K562 (cell line): ENCODE measurements at regions not wholly inside any gene's neighbourhood (a gene's known extent, or its start where the extent isn't known, plus 50 kb on each side); places are given as distances from the start of the nearest gene placed in this dataset.

Experiments
- ATAC-seq: fragments of 200-7000 bp; cut with Tn5 transposase; 3 replicates; pipeline ENCODE4 v1.9.1; 2020; ENCODE audit warnings: moderate library complexity
- BruUV-seq: library from RNA; stranded (reverse); fragments of 400-500 nt; replicated peaks from 2 replicates; lab custom pipeline; 2021; lab: Mats Ljungman, UMichigan
- CTCF ChIA-PET: fragments of 300-600 bp; formaldehyde crosslinking; extraction: SDS; loops from one replicate; lab custom pipeline; 2021; ENCODE audit warnings: low intra/inter-chr PET ratio; lab: Yijun Ruan, JAX
- POLR2A ChIA-PET: fragments of 300-600, 350-650 bp; sonication (Branson Sonifier 250); formaldehyde crosslinking; extraction: SDS; loops from one replicate; lab custom pipeline; 2021; ENCODE audit warnings: antibody characterized with exemption, inconsistent platforms; lab: Yijun Ruan, JAX
- DNase-seq, 4 experiments: peaks; one replicate each; pipeline versions ENCODE4 v3.0.0 to v3.0.0-alpha.2; 2011 to 2018; ENCODE audit warnings: low spot score in 3 of 4, mixed read lengths in 3 of 4; ENCODE audit errors: extremely low read depth in 1 of 4
- FAIRE-seq: peaks from 2 replicates; lab custom pipeline; 2011; peaks lifted over from hg19 to GRCh38; lab: Jason Lieb, UNC
- H2AFZ ChIP-seq: 2 replicates; pipeline ENCODE4 v1.6.0; 2011; ENCODE audit warnings: low read depth, low read length, control low read depth, inconsistent platforms
- H3K27ac ChIP-seq: fragments of 200-600 bp; 3 replicates; pipeline ENCODE4 v1.8.0; 2011; ENCODE audit warnings: low read depth, mild to moderate bottlenecking, control low read depth, inconsistent platforms, low read length, moderate library complexity, mixed read lengths; ENCODE audit errors: extremely low read depth
- H3K27me3 ChIP-seq, 2 experiments: fragments of 300-600 bp in 1 of 2; 2 replicates in 1 of 2; 3 replicates in 1 of 2; pipeline versions ENCODE4 v1.6.0 to v1.8.0; 2011; ENCODE audit warnings: inconsistent platforms in 2 of 2, low read length in 2 of 2, mild to moderate bottlenecking in 1 of 2, mixed read lengths in 1 of 2, moderate library complexity in 1 of 2; ENCODE audit not compliant: control insufficient read depth in 2 of 2, insufficient read depth in 2 of 2
- H3K36me3 ChIP-seq: fragments of 300-600 bp; 3 replicates; pipeline ENCODE4 v1.8.0; 2011; ENCODE audit warnings: mild to moderate bottlenecking, low read length, inconsistent platforms; ENCODE audit not compliant: control insufficient read depth, insufficient read depth
- H3K4me1 ChIP-seq, 2 experiments: fragments of 200-600 bp in 1 of 2; replicated peaks in 1 of 2; 2 replicates in 1 of 2; 3 replicates in 1 of 2; pipeline versions ENCODE4 v1.5.1 to v1.8.0; 2011; ENCODE audit warnings: inconsistent platforms in 2 of 2, low read length in 2 of 2, mild to moderate bottlenecking in 1 of 2, mixed read lengths in 1 of 2, moderate library complexity in 1 of 2; ENCODE audit not compliant: control insufficient read depth in 2 of 2, insufficient read depth in 2 of 2
- H3K4me2 ChIP-seq: 2 replicates; pipeline ENCODE4 v1.6.1; 2011; ENCODE audit warnings: low read length, control low read depth, inconsistent platforms, mixed read lengths; ENCODE audit not compliant: insufficient read depth
- H3K4me3 ChIP-seq: fragments of 200-600 bp; sonication (generic), shearing (Covaris generic); 2 replicates; pipeline ENCODE4 v1.5.1; 2016; ENCODE audit warnings: control low read depth, inconsistent platforms
- H3K79me2 ChIP-seq: fragments of 200-600 bp; 3 replicates; pipeline ENCODE4 v1.8.0; 2011; ENCODE audit warnings: low read length, inconsistent platforms; ENCODE audit not compliant: control insufficient read depth, insufficient read depth
- H3K9ac ChIP-seq, 2 experiments: 2 replicates each; pipeline versions ENCODE4 v1.6.0 to v1.6.1; 2011; ENCODE audit warnings: low read depth in 2 of 2, low read length in 2 of 2, control low read depth in 1 of 2, inconsistent platforms in 1 of 2, mild to moderate bottlenecking in 1 of 2, mixed read lengths in 1 of 2; ENCODE audit not compliant: insufficient read depth in 1 of 2
- H3K9me1 ChIP-seq: one replicate; pipeline ENCODE4 v1.6.0; 2011; ENCODE audit warnings: inconsistent platforms, mild to moderate bottlenecking, low read length, moderate library complexity; ENCODE audit not compliant: control insufficient read depth, insufficient read depth
- H3K9me3 ChIP-seq: replicated peaks from 2 replicates; pipeline ENCODE4 v1.5.1; 2011; ENCODE audit warnings: low read depth, low read length, inconsistent platforms; ENCODE audit not compliant: control insufficient read depth, insufficient read depth
- H4K20me1 ChIP-seq: replicated peaks from 2 replicates; pipeline ENCODE4 v1.6.1; 2011; ENCODE audit warnings: low read length, inconsistent platforms, mixed read lengths; ENCODE audit not compliant: control insufficient read depth, insufficient read depth
- GATA2 ChIP-seq: sonication (generic); formaldehyde crosslinking; IDR thresholded peaks from 2 replicates; pipeline ENCODE4 v1.4.0; 2020; ENCODE audit warnings: mild to moderate bottlenecking, missing genetic modification reagents
- HDAC1 ChIP-seq, 2 experiments: fragments of 450-650 bp; IDR thresholded peaks; 2 replicates each; pipeline ENCODE4 v1.6.1; 2016 to 2017; ENCODE audit warnings: inconsistent platforms in 1 of 2, mild to moderate bottlenecking in 1 of 2, moderate library complexity in 1 of 2
- HDAC2 ChIP-seq: fragments of 450-650 bp; IDR thresholded peaks from 2 replicates; pipeline ENCODE4 v1.6.1; 2016; ENCODE audit warnings: mild to moderate bottlenecking
- JUNB ChIP-seq: fragments of 450-650 bp; formaldehyde crosslinking; conservative IDR thresholded peaks from 2 replicates; pipeline ENCODE4 v1.4.0; 2020; ENCODE audit warnings: mild to moderate bottlenecking
- NR2C1 ChIP-seq, 2 experiments: fragments of 450-650 bp; IDR thresholded peaks; 2 replicates each; pipeline ENCODE4 v1.6.1; 2017; ENCODE audit warnings: mild to moderate bottlenecking in 2 of 2, antibody characterized with exemption in 1 of 2, inconsistent platforms in 1 of 2, missing compliant biosample characterization in 1 of 2, missing genetic modification characterization in 1 of 2
- OTX1 ChIP-seq: fragments of 450-650 bp; formaldehyde crosslinking; IDR thresholded peaks from 2 replicates; pipeline ENCODE4 v1.4.0; 2022; ENCODE audit warnings: mild to moderate bottlenecking
- PCBP1 ChIP-seq: fragments of 200-400 bp; formaldehyde crosslinking; IDR thresholded peaks from 2 replicates; pipeline ENCODE4 v1.6.1; 2018; ENCODE audit warnings: mild to moderate bottlenecking, low read depth, low read length; ENCODE audit not compliant: poor library complexity, severe bottlenecking
- SFPQ ChIP-seq: fragments of 200-400 bp; formaldehyde crosslinking; IDR thresholded peaks from 2 replicates; pipeline ENCODE4 v1.6.1; 2017; ENCODE audit warnings: mild to moderate bottlenecking, low read depth, low read length, moderate library complexity
- SOX6 ChIP-seq: fragments of 450-650 bp; IDR thresholded peaks from 2 replicates; pipeline ENCODE4 v1.6.1; 2014; ENCODE audit warnings: mild to moderate bottlenecking
- THRA ChIP-seq: fragments of 450-650 bp; IDR thresholded peaks from 2 replicates; pipeline ENCODE4 v1.6.1; 2017; ENCODE audit warnings: mild to moderate bottlenecking, moderate library complexity
- ZNF140 ChIP-seq: fragments of 250-450 bp; sonication (Bioruptor Pico); IDR thresholded peaks from 2 replicates; pipeline ENCODE4 v1.8.0; 2021; ENCODE audit warnings: moderate library complexity, mild to moderate bottlenecking, inconsistent platforms
- ZNF197 ChIP-seq: fragments of 200-800 bp; sonication (Bioruptor generic); IDR thresholded peaks from 2 replicates; pipeline ENCODE4 v1.6.1; 2016; ENCODE audit warnings: low read depth, missing genetic modification characterization, missing compliant biosample characterization
- ZNF347 ChIP-seq: fragments of 450-650 bp; formaldehyde crosslinking; IDR thresholded peaks from 2 replicates; pipeline ENCODE4 v1.4.0; 2020; ENCODE audit warnings: low read depth, mild to moderate bottlenecking, moderate library complexity
- ZSCAN32 ChIP-seq: fragments of 450-650 bp; formaldehyde crosslinking; IDR thresholded peaks from 2 replicates; pipeline ENCODE4 v1.4.0; 2020; ENCODE audit warnings: mild to moderate bottlenecking, moderate library complexity
- WGBS: fragments of 100-300 bp; shearing (Covaris generic); methylation state at CpG from one replicate; pipeline ENCODE4 v1.1.6; 2016; ENCODE audit warnings: low coverage, mixed read lengths; ENCODE audit not compliant: insufficient coverage; ENCODE audit errors: missing lambda C conversion rate; 5-methylcytosine and 5-hydroxymethylcytosine counted together
- in situ Hi-C: fragments of 300-500 bp; cut with MboI; formaldehyde crosslinking; loops from 4 replicates; pipeline ENCODE4 v1.15.0; 2018; ENCODE audit warnings: inconsistent platforms, mixed read lengths
- intact Hi-C: fragments of 100-400 bp; cut with micrococcal nuclease; formaldehyde crosslinking; loops from 2 replicates; pipeline ENCODE4 v1.14.2; 2022

- no peak for ATAC-seq
- WGBS: 0% methylated on average over 1 of the region's 1 CpG
- Histone ChIP-seq H3K27ac (no peak overlapping the region), H3K4me3 (no peak overlapping the region), H3K9me1 (no peaks in the 10 kb centered on the region), H2AFZ (no peak overlapping the region), H3K79me2 (no peaks in the 10 kb centered on the region), H3K27me3 (no peaks in the 10 kb centered on the region), H3K4me1 (no peaks in the 10 kb centered on the region), H3K4me2 (no peak overlapping the region), H3K9me3 (no peaks in the 10 kb centered on the region)
- FAIRE-seq: no peak
- no TSS peak for BruUV-seq
- intact Hi-C loops: no loop called here
- DNase-seq: no peak
- ChIA-PET CTCF (no interaction called here), POLR2A (no interaction called here)
- TF ChIP-seq THRA: no peak
- TF ChIP-seq, all 486 proteins: peak for 0
- in situ Hi-C loops: no loop called here
- Histone ChIP-seq H3K36me3 (no peaks in the 10 kb centered on the region), H4K20me1 (no peaks in the 10 kb centered on the region), H3K9ac (no peak overlapping the region)
Observed at GRCh38 chr13:64441740-64442139, 2788.4 kb downstream of the PCDH9 start.

- CTCF ChIA-PET: no interaction called here
- no peak overlapping the region for H3K9ac ChIP-seq
- DNase-seq (no peak), ATAC-seq (no peak), FAIRE-seq (no peak)
- H3K79me2 ChIP-seq: no peaks in the 10 kb centered on the region
- H3K4me2 ChIP-seq: no peak overlapping the region
- in situ Hi-C loops (no loop called here), intact Hi-C loops (no loop called here)
- H3K4me3 ChIP-seq: no peak overlapping the region
- POLR2A ChIA-PET: no interaction called here
- H3K4me1 ChIP-seq: no peaks in the 10 kb centered on the region
- H3K36me3 ChIP-seq: no peaks in the 10 kb centered on the region
- 0% methylated on average over 2 of the region's 2 CpGs for WGBS
- no peaks in the 10 kb centered on the region for H4K20me1 ChIP-seq
- no peak overlapping the region for H2AFZ ChIP-seq
- no TSS peak for BruUV-seq
- no peaks in the 10 kb centered on the region for H3K9me1 ChIP-seq
- no peak overlapping the region for H3K27ac ChIP-seq
- H3K9me3 ChIP-seq: no peaks in the 10 kb centered on the region
- TF ChIP-seq HDAC2 (no peak), ZNF347 (CRISPR knock-in tag) (no peak), OTX1 (no peak), NR2C1 (IDR thresholded peaks at IDR 0.05) (no peak), NR2C1 (tag; IDR thresholded peaks at IDR 0.05) (no peak), SFPQ (no peak), JUNB (CRISPR knock-in tag) (no peak), PCBP1 (no peak), ZNF140 (CRISPR knock-in tag) (no peak), HDAC1 (IDR thresholded peaks at IDR 0.05) (no peak), ZNF197 (CRISPR knock-in tag) (no peak), ZSCAN32 (no peak), GATA2 (CRISPR knock-in tag) (no peak), SOX6 (no peak)
- H3K27me3 ChIP-seq: no peaks in the 10 kb centered on the region
Observed at GRCh38 chr13:64438084-64438483, 2792.1 kb downstream of the PCDH9 start.
